Activated T-cell treated with anti-CD3 and anti-CD28 coated beads for 1 hour (primary cell): ENCODE measurements at regions not wholly inside any gene's neighbourhood (a gene's known extent, or its start where the extent isn't known, plus 50 kb on each side); places are given as distances from the start of the nearest gene placed in this dataset.

ENCODE experiments used
- DNase-seq: peaks from one replicate; pipeline ENCODE4 v3.0.0-alpha.2; 2020; ENCODE audit warnings: low read depth

- no peak for DNase-seq
Observed at GRCh38 chr20:63128367-63128766, 87.6 kb downstream of the YTHDF1 start.

GRCh38 chr20:63127700-63128364 lies 88.1 kb downstream of the YTHDF1 start:
- no peak for DNase-seq

GRCh38 chr20:63126876-63127699 lies 88.8 kb downstream of the YTHDF1 start:
- no peak for DNase-seq

DNA sequence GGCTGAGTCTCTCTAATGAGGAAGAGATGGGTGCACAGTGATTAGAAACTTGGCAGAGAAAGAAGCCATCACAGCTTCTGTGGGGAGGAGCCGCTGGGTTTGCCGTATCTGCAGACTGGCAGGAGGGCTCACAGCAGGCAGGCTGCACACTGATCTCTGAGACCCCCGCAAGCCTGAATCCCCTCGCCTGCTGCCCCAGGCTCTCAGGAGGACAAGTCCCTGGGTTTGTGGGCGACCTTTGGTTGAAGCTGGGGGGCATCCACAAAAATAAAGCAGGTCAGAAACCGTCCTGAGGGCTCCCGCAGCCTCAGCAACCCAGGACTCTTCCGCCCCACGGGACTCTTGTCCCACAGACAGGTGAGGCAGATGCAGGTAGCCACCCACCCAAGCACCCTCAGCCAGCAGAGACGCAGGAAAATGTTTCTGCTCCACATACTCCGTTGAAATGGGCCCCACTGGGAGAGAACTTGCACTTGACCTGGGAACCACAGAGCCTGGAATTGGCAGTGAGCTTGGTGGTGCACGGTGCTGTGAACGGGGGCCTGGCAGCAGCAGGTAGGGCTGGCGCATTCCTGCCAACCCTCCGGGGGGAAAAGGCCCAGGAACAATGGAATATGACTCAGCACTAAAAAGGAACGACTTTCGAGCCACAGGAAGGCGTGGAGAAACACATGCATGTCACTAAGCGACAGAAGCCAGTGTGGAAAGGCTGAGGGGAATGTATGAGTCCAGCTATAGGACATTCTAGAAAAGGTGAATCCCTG lies 89.9 kb downstream of the YTHDF1 start:
- DNase-seq, result no peak

DNA sequence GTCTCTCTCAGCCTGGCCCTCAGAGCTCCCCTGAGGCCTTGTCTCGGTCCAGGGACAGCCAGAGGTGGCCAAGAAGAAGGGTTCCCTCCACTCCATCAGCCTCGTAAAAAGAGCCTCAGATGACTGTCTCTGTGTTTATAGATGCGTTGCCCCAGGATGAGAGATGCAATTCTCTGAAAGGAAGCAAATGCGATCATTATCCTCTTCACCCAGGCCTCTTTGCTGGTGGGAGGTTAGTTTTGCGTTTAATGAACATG lies 90.4 kb downstream of the YTHDF1 start:
- no peak for DNase-seq

- DNase-seq, result no peak
Observed at GRCh38 chr20:63124782-63125580, 91.0 kb downstream of the YTHDF1 start.

DNA sequence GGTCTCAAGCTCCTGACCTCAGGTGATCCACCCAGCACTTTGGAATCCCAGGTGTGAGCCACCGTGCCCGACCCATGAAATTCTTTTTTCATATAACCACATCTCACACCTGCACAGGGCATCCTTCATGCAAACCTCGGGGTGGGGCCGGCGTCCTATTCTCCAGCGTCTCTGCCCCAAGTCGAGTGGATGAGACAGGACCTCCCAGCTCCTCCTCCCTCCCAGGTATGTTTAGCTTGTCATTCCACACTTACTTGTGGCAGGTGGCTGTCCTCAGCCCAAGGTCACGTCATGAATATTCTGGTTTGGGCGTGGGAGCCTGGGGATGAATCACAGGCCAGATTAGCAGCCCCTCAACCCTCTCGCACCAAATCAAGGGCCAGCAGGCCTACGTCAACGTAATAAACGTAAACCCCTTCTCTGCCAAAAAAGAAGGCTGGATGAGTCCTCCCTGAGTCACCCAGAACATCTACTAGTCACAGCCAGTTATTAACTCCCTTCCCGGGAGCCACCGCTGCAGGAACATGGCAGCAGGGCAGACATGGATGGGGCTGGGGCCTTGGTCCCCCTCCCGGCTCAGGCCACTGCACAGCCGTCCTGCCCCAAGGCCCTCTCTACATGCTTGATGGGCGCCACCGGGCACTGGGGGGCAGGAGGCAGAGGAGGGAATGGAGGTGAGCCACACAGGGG lies 91.7 kb downstream of the YTHDF1 start:
- no peak for DNase-seq

- no peak for DNase-seq
Observed at GRCh38 chr20:63123331-63123741, 92.6 kb downstream of the YTHDF1 start.

- DNase-seq, result no peak
Observed at GRCh38 chr20:63122626-63123025, 93.3 kb downstream of the YTHDF1 start.

DNA sequence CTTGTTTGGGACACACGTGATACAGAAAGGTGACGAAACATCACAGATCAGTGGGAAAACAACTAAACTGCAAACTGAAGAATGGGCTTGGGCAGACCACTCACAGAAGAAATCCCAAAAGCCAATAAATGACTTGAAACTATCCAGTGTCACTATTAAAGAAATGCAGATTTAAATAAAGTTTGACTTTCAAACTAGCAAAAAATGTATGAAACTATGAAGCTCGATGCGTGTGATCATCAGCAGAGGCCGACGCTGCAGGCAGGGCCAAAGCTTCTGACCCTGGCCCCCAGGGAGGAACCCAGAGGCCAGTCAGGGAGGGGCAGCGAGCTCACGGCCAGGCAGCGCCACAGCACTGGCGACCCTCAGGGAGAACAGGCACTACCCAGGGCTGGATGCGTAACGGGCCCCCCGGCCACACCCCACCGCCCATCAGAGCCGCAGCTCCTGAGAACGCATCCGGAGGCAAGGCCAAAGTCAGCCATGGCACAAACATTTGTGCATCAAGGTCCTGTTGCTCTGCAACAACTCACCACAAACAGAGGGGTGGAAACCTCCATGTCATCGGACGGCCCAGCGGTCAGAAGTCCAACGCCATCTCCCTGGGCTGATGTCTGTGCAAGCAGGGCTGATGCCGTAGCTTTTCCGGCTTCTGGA lies 94.1 kb downstream of the YTHDF1 start:
- DNase-seq, result no peak

DNA sequence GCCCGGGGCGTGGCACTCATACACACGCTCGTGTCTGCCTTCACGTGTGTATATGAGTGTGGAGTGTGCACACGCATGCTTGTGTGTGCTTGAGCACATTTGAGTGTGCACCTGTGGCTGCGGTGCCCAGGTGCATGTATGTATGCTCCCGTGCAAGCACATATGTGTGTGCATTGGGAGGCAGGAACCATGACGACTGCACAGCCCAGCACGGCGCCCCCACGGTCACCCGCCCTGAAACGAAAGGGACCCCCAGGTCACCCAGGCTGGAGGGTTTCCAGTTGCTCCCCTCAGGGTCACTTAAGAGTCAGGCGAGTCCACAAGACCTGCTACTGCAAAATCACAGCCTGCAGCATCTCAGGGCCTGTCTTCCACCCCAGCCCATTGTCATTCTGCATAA lies 94.7 kb downstream of the YTHDF1 start:
- no peak for DNase-seq

- no peak for DNase-seq
Observed at GRCh38 chr20:63120808-63121090, 95.2 kb downstream of the YTHDF1 start.

- DNase-seq, result no peak
Observed at GRCh38 chr20:63119963-63120807, 95.7 kb downstream of the YTHDF1 start.

DNA sequence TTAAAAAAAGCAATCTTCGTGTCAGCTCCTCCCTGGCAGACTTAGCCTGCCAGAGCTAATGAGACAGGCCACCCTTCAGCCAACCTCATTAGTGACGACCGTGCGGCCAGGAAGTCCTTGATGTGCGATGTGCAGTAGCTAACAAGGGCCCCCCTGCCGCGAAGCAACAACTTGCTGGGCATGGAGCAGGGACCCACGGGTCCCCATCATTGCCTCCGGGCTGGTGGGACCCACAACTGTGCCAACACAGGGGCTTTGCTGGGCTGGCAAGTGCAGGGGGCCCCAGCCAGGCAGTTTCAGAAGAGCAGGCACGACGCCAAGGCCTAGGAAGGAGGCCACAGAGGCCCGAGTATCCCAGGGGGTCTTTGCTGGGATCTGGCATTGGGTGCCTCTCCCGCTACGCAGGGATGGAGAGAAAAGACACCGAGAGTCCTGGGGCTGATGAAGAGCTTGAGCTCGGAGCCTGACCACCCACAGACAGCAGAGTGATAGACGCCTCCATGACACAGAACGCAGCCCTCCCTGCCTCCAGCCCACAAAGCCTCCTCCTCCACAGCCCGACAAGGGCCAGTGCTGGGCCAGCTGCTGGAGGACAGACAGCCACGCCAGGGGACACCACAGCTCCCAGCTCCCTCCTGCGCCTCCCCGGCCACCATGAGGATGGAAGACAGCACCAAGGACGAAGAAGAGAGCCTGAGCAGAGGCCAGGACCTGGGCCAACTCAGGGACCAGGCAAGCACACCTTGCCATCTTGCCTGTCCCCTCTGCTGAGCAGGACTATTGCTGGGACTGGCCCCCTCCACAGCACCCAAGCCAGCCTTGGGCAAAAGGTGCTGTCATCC lies 96.6 kb downstream of the YTHDF1 start:
- DNase-seq, result no peak

DNA sequence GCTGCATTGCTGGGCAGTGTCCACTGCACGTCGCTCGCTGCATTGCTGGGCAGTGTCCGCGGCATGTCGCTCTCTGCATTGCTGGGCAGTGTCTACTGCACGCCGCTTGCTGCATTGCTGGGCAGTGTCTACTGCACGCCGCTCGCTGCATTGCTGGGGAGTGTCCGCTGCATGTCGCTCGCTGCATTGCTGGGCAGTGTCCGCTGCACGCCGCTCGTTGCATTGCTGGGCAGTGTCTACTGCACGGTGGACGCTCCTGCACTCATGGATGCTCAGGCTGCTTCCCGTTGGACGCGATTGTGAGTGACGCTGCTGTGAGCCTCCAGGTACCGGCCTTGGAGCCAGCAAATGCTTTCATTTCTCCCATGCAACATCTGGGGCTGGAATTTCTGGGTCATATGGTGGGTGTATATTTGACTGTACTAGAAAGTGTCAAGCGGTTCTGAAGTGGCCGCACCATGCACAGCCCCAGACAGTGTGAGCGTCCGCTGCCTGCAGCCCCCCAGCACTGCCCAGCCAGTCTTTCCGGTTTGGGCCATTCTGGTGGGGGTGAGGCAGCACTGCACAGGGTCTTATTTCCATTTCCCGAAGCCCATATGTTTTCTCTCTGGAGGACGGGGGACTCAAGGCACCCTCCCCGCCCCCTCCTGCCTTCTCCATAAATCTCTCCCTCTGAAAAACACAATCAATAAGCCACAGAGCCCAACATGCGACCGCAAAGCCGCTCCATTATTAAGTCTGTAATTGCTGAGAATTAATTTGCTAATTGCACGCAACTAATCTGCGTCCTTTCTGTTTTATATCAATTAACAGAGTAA lies 97.4 kb downstream of the YTHDF1 start:
- no peak for DNase-seq

GRCh38 chr20:63117661-63118302 lies 98.1 kb downstream of the YTHDF1 start:
- DNase-seq, result no peak

DNA sequence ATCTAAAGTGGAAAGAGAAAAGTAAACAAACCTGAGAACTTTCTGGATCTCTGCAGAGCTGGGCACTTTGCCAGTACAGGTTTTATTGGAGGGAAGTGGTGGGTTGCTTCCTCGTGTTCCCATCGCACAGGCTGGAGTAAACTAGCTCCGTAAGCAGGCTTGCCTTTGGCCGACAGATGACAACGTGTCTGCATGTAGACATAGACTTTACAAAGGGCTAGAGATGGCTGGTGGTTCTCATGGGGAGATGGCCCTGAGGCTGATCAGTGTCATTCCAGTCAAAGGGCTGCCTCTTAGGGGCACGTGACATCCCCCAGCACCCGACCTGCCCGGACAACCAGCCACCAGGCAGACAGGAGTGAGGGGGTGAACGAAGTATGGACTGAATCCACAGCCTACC lies 98.8 kb downstream of the YTHDF1 start:
- DNase-seq, result no peak

- DNase-seq, result no peak
Observed at GRCh38 chr20:63116412-63117106, 99.4 kb downstream of the YTHDF1 start.
